Pancreas (tissue), 10 donors: ENCODE measurements at regions not wholly inside any gene's neighbourhood (a gene's known extent, or its start where the extent isn't known, plus 50 kb on each side); places are given as distances from the start of the nearest gene placed in this dataset.

Experiments used
- ATAC-seq, 4 donors: fragments of 200-7000 bp; cut with Tn5 transposase; one replicate each; pipeline versions ENCODE4 v1.8.0 to v1.9.1; 2020; ENCODE audit warnings: mild to moderate bottlenecking in 4 of 4, moderate library complexity in 4 of 4
- DNase-seq, 6 donors: peaks; one replicate each; pipeline ENCODE4 v3.0.0-alpha.2; 2020
- FAIRE-seq: peaks from 2 replicates; lab custom pipeline; 2012; peaks lifted over from hg19 to GRCh38; lab: Jason Lieb, UNC
- H3K27ac ChIP-seq, 4 donors: fragments of 200-600 bp; sonication (generic); 1 replicate in 3 of 4; 2 replicates in 1 of 4; pipeline versions ENCODE4 v1.5.0 to v1.8.0; 2020
- H3K27me3 ChIP-seq, 4 donors: fragments of 200-600 bp; one replicate each; pipeline ENCODE4 v1.8.0; 2021
- H3K36me3 ChIP-seq, 3 donors: fragments of 200-600 bp; sonication (generic) in 1 of 3; one replicate each; pipeline versions ENCODE4 v1.5.0 to v1.8.0; 2020 to 2021
- H3K4me1 ChIP-seq, 3 donors: fragments of 200-600 bp; one replicate each; pipeline ENCODE4 v1.8.0; 2021
- H3K4me3 ChIP-seq, 4 donors: fragments of 200-600 bp; sonication (generic) in 2 of 4; one replicate each; pipeline versions ENCODE4 v1.5.0 to v1.8.0; 2020 to 2021
- H3K9me3 ChIP-seq, 4 donors: fragments of 200-600 bp; one replicate each; pipeline ENCODE4 v1.8.0; 2021
- WGBS, 2 donors: extraction: QIAGEN DNeasy Blood & Tissue Kit; methylation state at CpG; one replicate each; pipeline ENCODE4 v1.1.7; 2013; 5-methylcytosine and 5-hydroxymethylcytosine counted together
- intact Hi-C, 3 donors: fragments of 100-400 bp; cut with DNase I; formaldehyde crosslinking; loops; one replicate each; pipeline versions ENCODE4 v1.11.1 to v1.14.2; 2022
- TF ChIP-seq, protein P1 (sequence below), 4 donors: fragments of 200-600 bp; sonication (generic) in 3 of 4; IDR thresholded peaks; one replicate each; pipeline versions ENCODE4 v1.5.0 to v1.8.0; 2021; ENCODE audit warnings: antibody characterized with exemption in 4 of 4
- donor health status: healthy with polysubstance abuse.
- donor health status: DM: no; HTN: no; CAD: no; lungs with moderate emphysema.
- donor health status: DM: no; HTN: no; CAD: no.
- donor health status: control.
- donor health status: control.
- donor health status: Bipolar disorder and iron deficiency.
- donor health status: DM: yes; HTN: yes; CAD: no.
- donor health status: DM: no; HTN: no; CAD: no.
- donor health status: DM: no; HTN: no; CAD: no.
- donor health status: DM: yes; HTN: yes; CAD: no.

DNA sequence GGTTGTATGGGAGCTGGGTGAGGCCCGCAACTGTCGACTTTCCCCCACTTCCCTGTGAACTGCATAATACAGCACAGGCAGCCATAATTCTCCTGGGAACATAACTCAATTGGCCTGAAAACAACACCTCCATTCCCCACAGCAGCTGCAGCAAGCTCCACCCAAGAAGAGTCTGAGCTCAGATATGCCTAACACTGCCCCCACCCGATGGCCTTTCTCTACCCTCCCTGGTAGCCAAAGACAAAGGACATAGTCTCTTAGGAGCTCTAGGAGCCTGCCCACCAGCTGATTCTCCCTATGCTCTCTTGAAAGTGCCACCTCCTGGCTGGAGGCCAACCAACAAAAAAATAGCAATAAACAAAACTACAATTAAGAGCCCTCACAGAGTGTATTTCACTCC lies 542.7 kb upstream of the LMO3 start:
- Histone ChIP-seq H3K4me3 (no peak overlapping the region), H3K9me3 (no peaks in the 10 kb centered on the region), H3K36me3 (no peaks in the 10 kb centered on the region), H3K4me1 (no peaks in the 10 kb centered on the region), H3K27ac (no peak overlapping the region), H3K27me3 (no peaks in the 10 kb centered on the region)
- no peak for DNase-seq
- 69 to 84% methylated on average over 3 of the region's 3 CpGs for WGBS, 2 donors
- FAIRE-seq: no peak
- no peak for ATAC-seq
- TF ChIP-seq, protein P1, sequence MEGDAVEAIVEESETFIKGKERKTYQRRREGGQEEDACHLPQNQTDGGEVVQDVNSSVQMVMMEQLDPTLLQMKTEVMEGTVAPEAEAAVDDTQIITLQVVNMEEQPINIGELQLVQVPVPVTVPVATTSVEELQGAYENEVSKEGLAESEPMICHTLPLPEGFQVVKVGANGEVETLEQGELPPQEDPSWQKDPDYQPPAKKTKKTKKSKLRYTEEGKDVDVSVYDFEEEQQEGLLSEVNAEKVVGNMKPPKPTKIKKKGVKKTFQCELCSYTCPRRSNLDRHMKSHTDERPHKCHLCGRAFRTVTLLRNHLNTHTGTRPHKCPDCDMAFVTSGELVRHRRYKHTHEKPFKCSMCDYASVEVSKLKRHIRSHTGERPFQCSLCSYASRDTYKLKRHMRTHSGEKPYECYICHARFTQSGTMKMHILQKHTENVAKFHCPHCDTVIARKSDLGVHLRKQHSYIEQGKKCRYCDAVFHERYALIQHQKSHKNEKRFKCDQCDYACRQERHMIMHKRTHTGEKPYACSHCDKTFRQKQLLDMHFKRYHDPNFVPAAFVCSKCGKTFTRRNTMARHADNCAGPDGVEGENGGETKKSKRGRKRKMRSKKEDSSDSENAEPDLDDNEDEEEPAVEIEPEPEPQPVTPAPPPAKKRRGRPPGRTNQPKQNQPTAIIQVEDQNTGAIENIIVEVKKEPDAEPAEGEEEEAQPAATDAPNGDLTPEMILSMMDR (IDR thresholded peaks at IDR 0.05): no peak
- intact Hi-C loops: no loop called here

GRCh38 chr12:17142856-17143255 lies 536.9 kb upstream of the LMO3 start:
- no peak for FAIRE-seq
- TF ChIP-seq, protein P1 (IDR thresholded peaks at IDR 0.05): no peak
- no peaks in the 10 kb centered on the region for H3K36me3 ChIP-seq
- no peaks in the 10 kb centered on the region for H3K9me3 ChIP-seq
- no peak for ATAC-seq
- no peak for DNase-seq
- H3K27ac ChIP-seq: no peak overlapping the region
- no peaks in the 10 kb centered on the region for H3K27me3 ChIP-seq
- 32 to 35% methylated on average over 2 of the region's 2 CpGs for WGBS, 2 donors
- intact Hi-C loops: no loop called here
- no peak overlapping the region for H3K4me3 ChIP-seq
- H3K4me1 ChIP-seq: no peaks in the 10 kb centered on the region

DNA sequence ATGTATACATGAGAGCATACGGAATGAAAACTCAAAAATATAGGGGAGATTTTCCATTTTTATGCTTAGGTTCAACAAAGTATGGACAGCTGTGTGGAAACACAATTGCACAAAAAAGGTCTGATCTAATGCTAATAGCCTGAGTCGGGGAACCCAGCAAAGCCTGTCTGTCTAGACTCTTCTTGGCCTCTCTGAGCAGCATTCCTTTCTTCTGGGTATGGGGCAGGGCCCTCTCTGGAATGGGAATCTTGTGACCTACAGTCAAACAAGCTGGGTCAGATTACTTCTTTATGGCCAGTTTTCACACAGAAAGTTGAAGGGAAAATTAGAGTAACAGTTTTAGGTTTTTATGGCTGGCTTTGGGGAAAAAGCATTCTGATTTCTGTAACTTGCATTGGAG lies 534.0 kb upstream of the LMO3 start:
- intact Hi-C loops: no loop called here
- no peak overlapping the region for H3K4me3 ChIP-seq
- FAIRE-seq (no peak), ATAC-seq (no peak), DNase-seq (no peak)
- H3K9me3 ChIP-seq: no peaks in the 10 kb centered on the region
- H3K4me1 ChIP-seq: no peaks in the 10 kb centered on the region
- TF ChIP-seq, protein P1 (IDR thresholded peaks at IDR 0.05): no peak
- no peak overlapping the region for H3K27ac ChIP-seq
- H3K27me3 ChIP-seq: no peaks in the 10 kb centered on the region
- no peaks in the 10 kb centered on the region for H3K36me3 ChIP-seq
- WGBS, 2 donors: 60 to 68% methylated on average over 2 of the region's 2 CpGs

DNA sequence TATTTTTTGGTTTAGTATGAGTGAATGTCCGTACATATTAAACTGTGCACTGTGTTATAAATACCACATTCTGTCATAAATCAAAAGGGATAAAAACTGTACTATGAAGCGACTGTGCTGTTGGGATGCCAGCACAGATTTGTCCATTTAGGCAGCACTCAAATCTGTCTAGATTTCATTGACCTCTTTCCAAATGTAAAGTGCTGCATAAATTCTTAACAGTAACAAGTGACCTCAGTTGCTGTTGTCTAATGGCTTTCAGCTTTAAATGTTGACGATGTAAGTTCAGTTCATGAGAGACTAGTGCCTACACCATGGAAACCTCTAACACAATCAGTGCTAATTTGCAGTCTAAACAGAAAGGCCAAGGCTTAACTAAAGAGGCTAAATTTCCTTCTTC lies 531.4 kb upstream of the LMO3 start:
- no peak for ATAC-seq
- FAIRE-seq: no peak
- intact Hi-C loops: no loop called here
- Histone ChIP-seq H3K4me3 (no peak overlapping the region), H3K9me3 (no peaks in the 10 kb centered on the region), H3K27ac (no peak overlapping the region), H3K36me3 (no peaks in the 10 kb centered on the region), H3K4me1 (no peaks in the 10 kb centered on the region), H3K27me3 (no peaks in the 10 kb centered on the region)
- no peak for DNase-seq
- 32 to 36% methylated on average over 3 of the region's 3 CpGs for WGBS, 2 donors
- TF ChIP-seq, protein P1 (IDR thresholded peaks at IDR 0.05): no peak

- intact Hi-C loops: no loop called here
- H3K36me3 ChIP-seq: no peaks in the 10 kb centered on the region
- DNase-seq (no peak), FAIRE-seq (no peak), ATAC-seq (no peak)
- no peak overlapping the region for H3K4me3 ChIP-seq
- no peaks in the 10 kb centered on the region for H3K4me1 ChIP-seq
- no peaks in the 10 kb centered on the region for H3K9me3 ChIP-seq
- no peak overlapping the region for H3K27ac ChIP-seq
- H3K27me3 ChIP-seq: no peaks in the 10 kb centered on the region
- TF ChIP-seq, protein P1 (IDR thresholded peaks at IDR 0.05): no peak
These were observed 528.4 kb upstream of the LMO3 start for GRCh38 chr12:17134315-17134714.
